GM12878 (cell line): ENCODE measurements at regions not wholly inside any gene's neighbourhood (a gene's known extent, or its start where the extent isn't known, plus 50 kb on each side); places are given as distances from the start of the nearest gene placed in this dataset.

Experiments
- ATAC-seq: fragments of 200-7000 bp; cut with Tn5 transposase; 3 replicates; pipeline ENCODE4 v1.9.1; 2020; ENCODE audit warnings: mild to moderate bottlenecking, moderate library complexity
- BruUV-seq: library from RNA; stranded (reverse); fragments of 400-500 nt; replicated peaks from 2 replicates; lab custom pipeline; 2021; lab: Mats Ljungman, UMichigan
- CTCF ChIA-PET: fragments of 300-600 bp; sonication (Branson Sonifier 250); formaldehyde crosslinking; extraction: SDS; loops from one replicate; lab custom pipeline; 2021; ENCODE audit warnings: inconsistent platforms; lab: Yijun Ruan, JAX
- POLR2A ChIA-PET: fragments of 350-600 bp; formaldehyde crosslinking; extraction: SDS; loops from one replicate; lab custom pipeline; 2021; ENCODE audit warnings: inconsistent platforms; lab: Charles Lee
- RAD21 ChIA-PET: fragments of 300-600 bp; sonication (Branson Sonifier 250); formaldehyde crosslinking; loops from one replicate; lab custom pipeline; 2023; ENCODE audit warnings: antibody characterized with exemption; ENCODE audit not compliant: unreplicated experiment; lab: Charles Lee
- SMC1A ChIA-PET: fragments of 300-600 bp; sonication (Branson Sonifier 250); formaldehyde crosslinking; loops from one replicate; lab custom pipeline; 2023; ENCODE audit not compliant: unreplicated experiment, uncharacterized antibody; lab: Charles Lee
- DNase-seq: peaks from one replicate; pipeline ENCODE4 v3.0.0-alpha.2; 2011; ENCODE audit warnings: low read depth, low spot score
- FAIRE-seq: peaks from 3 replicates; lab custom pipeline; 2011; peaks lifted over from hg19 to GRCh38; lab: Jason Lieb, UNC
- H2AFZ ChIP-seq: 2 replicates; pipeline ENCODE4 v1.6.0; 2011; ENCODE audit warnings: low read depth, low read length, control low read depth; ENCODE audit not compliant: control insufficient read depth
- H3K27ac ChIP-seq: 2 replicates; pipeline ENCODE4 v1.5.1; 2011; ENCODE audit warnings: control low read depth; ENCODE audit not compliant: control insufficient read depth, insufficient read depth
- H3K27me3 ChIP-seq, 2 experiments: replicated peaks in 1 of 2; 2 replicates each; pipeline versions ENCODE4 v1.6.0 to v1.6.1; 2011; ENCODE audit warnings: low read length in 1 of 2; ENCODE audit not compliant: control insufficient read depth in 2 of 2, insufficient read depth in 2 of 2
- H3K36me3 ChIP-seq, 2 experiments: 2 replicates each; pipeline ENCODE4 v1.5.1; 2011; ENCODE audit warnings: low read length in 1 of 2; ENCODE audit not compliant: control insufficient read depth in 2 of 2, insufficient read depth in 2 of 2
- H3K4me1 ChIP-seq: 2 replicates; pipeline ENCODE4 v1.6.1; 2011; ENCODE audit warnings: mild to moderate bottlenecking, low read length, moderate library complexity, mixed read lengths; ENCODE audit not compliant: control insufficient read depth, insufficient read depth
- H3K4me2 ChIP-seq: 2 replicates; pipeline ENCODE4 v1.6.0; 2011; ENCODE audit warnings: control low read depth; ENCODE audit not compliant: control insufficient read depth, insufficient read depth
- H3K4me3 ChIP-seq: fragments of 200-600 bp; sonication (generic); 2 replicates; pipeline ENCODE4 v1.5.1; 2016
- H3K79me2 ChIP-seq: 2 replicates; pipeline ENCODE4 v1.6.0; 2011; ENCODE audit warnings: low read length; ENCODE audit not compliant: control insufficient read depth, insufficient read depth
- H3K9ac ChIP-seq: 2 replicates; pipeline ENCODE4 v1.8.0; 2011; ENCODE audit warnings: low read length, control low read depth, mixed read lengths; ENCODE audit not compliant: control insufficient read depth, insufficient read depth
- H3K9me3 ChIP-seq: replicated peaks from 3 replicates; pipeline ENCODE4 v1.5.1; 2011; ENCODE audit warnings: mild to moderate bottlenecking, low read length; ENCODE audit not compliant: control insufficient read depth, insufficient read depth
- H4K20me1 ChIP-seq: 2 replicates; pipeline ENCODE4 v1.6.0; 2011; ENCODE audit not compliant: control insufficient read depth, insufficient read depth
- BRCA1 ChIP-seq: IDR thresholded peaks from 2 replicates; pipeline ENCODE4 v1.6.1; 2011; ENCODE audit warnings: low read depth, low read length, improper control_type of control experiment
- CHD2 ChIP-seq: IDR thresholded peaks from 2 replicates; pipeline ENCODE4 v1.6.1; 2011; ENCODE audit warnings: low read depth, low read length, improper control_type of control experiment, borderline replicate concordance
- CHD4 ChIP-seq: fragments of 200-600 bp; sonication (generic); IDR thresholded peaks from 2 replicates; pipeline ENCODE4 v1.6.1; 2016; ENCODE audit warnings: mild to moderate bottlenecking
- IKZF1 ChIP-seq: fragments of 450-650 bp; conservative IDR thresholded peaks from 2 replicates; pipeline ENCODE4 v1.6.1; 2017; ENCODE audit warnings: antibody characterized with exemption, mild to moderate bottlenecking
- JUND ChIP-seq: IDR thresholded peaks from 2 replicates; pipeline ENCODE4 v1.6.1; 2012; ENCODE audit warnings: low read depth, mild to moderate bottlenecking, low read length, improper control_type of control experiment, moderate library complexity
- MEF2A ChIP-seq: IDR thresholded peaks from 2 replicates; pipeline ENCODE4 v1.6.1; 2011; ENCODE audit warnings: low read depth, mild to moderate bottlenecking, low read length, moderate library complexity; ENCODE audit not compliant: insufficient read depth
- NR2C1 ChIP-seq: fragments of 450-650 bp; IDR thresholded peaks from 2 replicates; pipeline ENCODE4 v1.6.1; 2017; ENCODE audit warnings: antibody characterized with exemption, mild to moderate bottlenecking, moderate library complexity
- PAX8 ChIP-seq: fragments of 450-650 bp; IDR thresholded peaks from 2 replicates; pipeline ENCODE4 v1.6.1; 2017; ENCODE audit warnings: mild to moderate bottlenecking, moderate library complexity
- RCOR1 ChIP-seq: conservative IDR thresholded peaks from 2 replicates; pipeline ENCODE4 v1.6.1; 2012; ENCODE audit warnings: low read depth, low read length, improper control_type of control experiment
- RFX5 ChIP-seq: IDR thresholded peaks from 2 replicates; pipeline ENCODE4 v1.6.1; 2011; ENCODE audit warnings: low read depth, low read length, improper control_type of control experiment
- SREBF1 ChIP-seq: IDR thresholded peaks from 2 replicates; pipeline ENCODE4 v1.6.1; 2012; ENCODE audit warnings: mild to moderate bottlenecking, low read length
- TAF1 ChIP-seq: IDR thresholded peaks from 2 replicates; pipeline ENCODE4 v1.6.1; 2011; ENCODE audit warnings: mild to moderate bottlenecking, low read depth, low read length, borderline replicate concordance
- WRNIP1 ChIP-seq: IDR thresholded peaks from 2 replicates; pipeline ENCODE4 v1.6.1; 2011; ENCODE audit warnings: low read depth, low read length, improper control_type of control experiment, borderline replicate concordance
- ZBED1 ChIP-seq: IDR thresholded peaks from 2 replicates; pipeline ENCODE4 v1.6.1; 2016; ENCODE audit warnings: borderline replicate concordance
- WGBS: methylation state at CpG from one replicate; pipeline ENCODE4 v1.1.6; 2016; ENCODE audit warnings: low lambda C conversion rate; ENCODE audit not compliant: insufficient replicate concordance, insufficient coverage; ENCODE audit errors: missing lambda C conversion rate; 5-methylcytosine and 5-hydroxymethylcytosine counted together
- in situ Hi-C: fragments of 300-500 bp; cut with MboI; formaldehyde crosslinking; loops from 9 replicates; pipeline ENCODE4 v1.14.3; 2018; ENCODE audit warnings: mixed read lengths
- intact Hi-C: fragments of 100-400 bp; cut with micrococcal nuclease; formaldehyde crosslinking; loops from one replicate; pipeline ENCODE4 v1.14.2; 2022; ENCODE audit not compliant: unreplicated experiment
- TF ChIP-seq, protein P1 (sequence below): fragments of 450-650 bp; formaldehyde crosslinking; IDR thresholded peaks from 2 replicates; pipeline ENCODE4 v1.4.0; 2020; ENCODE audit warnings: mild to moderate bottlenecking, moderate library complexity
- TF ChIP-seq, protein P2 (sequence below): fragments of 450-650 bp; IDR thresholded peaks from 2 replicates; pipeline ENCODE4 v1.6.1; 2017; ENCODE audit warnings: low read depth, mild to moderate bottlenecking, moderate library complexity

DNA sequence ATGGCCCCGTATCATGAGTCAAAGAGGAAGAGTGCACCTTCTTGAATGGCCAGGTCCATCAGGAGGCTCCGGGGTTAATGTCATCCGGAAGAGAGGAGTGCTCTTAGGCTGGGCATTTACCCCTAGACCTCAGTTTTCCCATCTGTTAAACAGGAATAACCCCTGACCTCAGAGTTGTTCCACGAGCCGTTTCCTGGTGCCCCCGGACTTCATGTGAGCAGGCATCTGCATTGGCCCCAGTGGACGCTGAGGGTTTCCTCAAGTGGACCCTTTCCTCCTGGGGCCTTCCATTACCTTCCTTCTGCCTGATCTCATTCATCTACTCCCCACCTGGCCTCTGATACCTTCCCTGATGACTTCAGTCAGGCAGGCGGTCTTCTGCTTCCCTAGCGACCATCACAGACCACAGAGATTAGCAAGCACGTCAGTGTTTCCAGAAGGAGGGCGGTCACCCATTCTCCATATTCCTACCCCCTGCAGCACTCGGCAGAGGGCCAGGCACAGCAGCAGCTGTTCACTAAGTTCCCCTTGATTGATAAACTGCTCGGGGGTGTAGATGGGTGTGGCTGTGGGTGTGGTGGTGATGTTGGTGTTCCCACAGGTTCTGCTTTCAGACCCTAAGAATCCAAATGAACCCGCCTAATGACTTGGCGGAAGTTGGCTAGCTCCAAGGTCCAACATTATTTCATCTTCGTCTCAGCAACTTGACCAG, 346.6 kb upstream of the TNRC6C start (continued):
- no peak for TF ChIP-seq JUND
- TF ChIP-seq ZBED1 = no peak
- TF ChIP-seq RFX5 = no peak
- TF ChIP-seq, protein P1, sequence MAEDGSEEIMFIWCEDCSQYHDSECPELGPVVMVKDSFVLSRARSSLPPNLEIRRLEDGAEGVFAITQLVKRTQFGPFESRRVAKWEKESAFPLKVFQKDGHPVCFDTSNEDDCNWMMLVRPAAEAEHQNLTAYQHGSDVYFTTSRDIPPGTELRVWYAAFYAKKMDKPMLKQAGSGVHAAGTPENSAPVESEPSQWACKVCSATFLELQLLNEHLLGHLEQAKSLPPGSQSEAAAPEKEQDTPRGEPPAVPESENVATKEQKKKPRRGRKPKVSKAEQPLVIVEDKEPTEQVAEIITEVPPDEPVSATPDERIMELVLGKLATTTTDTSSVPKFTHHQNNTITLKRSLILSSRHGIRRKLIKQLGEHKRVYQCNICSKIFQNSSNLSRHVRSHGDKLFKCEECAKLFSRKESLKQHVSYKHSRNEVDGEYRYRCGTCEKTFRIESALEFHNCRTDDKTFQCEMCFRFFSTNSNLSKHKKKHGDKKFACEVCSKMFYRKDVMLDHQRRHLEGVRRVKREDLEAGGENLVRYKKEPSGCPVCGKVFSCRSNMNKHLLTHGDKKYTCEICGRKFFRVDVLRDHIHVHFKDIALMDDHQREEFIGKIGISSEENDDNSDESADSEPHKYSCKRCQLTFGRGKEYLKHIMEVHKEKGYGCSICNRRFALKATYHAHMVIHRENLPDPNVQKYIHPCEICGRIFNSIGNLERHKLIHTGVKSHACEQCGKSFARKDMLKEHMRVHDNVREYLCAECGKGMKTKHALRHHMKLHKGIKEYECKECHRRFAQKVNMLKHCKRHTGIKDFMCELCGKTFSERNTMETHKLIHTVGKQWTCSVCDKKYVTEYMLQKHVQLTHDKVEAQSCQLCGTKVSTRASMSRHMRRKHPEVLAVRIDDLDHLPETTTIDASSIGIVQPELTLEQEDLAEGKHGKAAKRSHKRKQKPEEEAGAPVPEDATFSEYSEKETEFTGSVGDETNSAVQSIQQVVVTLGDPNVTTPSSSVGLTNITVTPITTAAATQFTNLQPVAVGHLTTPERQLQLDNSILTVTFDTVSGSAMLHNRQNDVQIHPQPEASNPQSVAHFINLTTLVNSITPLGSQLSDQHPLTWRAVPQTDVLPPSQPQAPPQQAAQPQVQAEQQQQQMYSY (CRISPR knock-in tag) = no peak
- TF ChIP-seq TAF1 = no peak
- no peak for TF ChIP-seq MEF2A
- TF ChIP-seq, all 136 proteins: peak for 0

DNA sequence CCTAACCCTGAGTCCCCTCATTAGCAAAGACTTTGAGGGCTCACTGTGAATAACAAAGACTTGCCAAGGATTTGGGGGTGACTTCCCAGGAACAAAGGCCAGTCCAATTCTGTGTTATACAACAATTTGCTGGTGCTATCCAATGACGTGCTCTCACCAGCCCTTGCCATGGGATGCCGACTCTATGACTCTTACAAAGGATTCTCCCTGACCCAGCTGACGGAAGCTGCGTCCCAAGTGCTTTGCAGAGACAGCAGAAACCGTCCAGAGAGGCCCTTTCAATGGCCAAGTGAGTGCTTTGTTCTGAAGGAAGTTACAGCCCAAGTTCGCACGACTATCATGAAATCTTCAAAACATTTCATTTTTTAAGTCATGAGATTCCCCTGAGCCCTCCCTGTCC, 345.3 kb upstream of the TNRC6C start:
- peaks cover 2% of the 10 kb centered on the region; the same call in 2 of the 3 replicates for H3K9me3 ChIP-seq
- no peak overlapping the region for H2AFZ ChIP-seq
- in situ Hi-C loops (no loop called here), intact Hi-C loops (no loop called here)
- DNase-seq (no peak), ATAC-seq (no peak), FAIRE-seq (no peak)
- 42% methylated on average over 7 of the region's 7 CpGs for WGBS
- POLR2A ChIA-PET = interaction anchor here (0.6 kb wide), 1 partner anchor 891 kb away, joined by 3 read pairs; no protein-coding TSS in a partner anchor
- RAD21 ChIA-PET = no interaction called here
- H4K20me1 ChIP-seq = no peaks in the 10 kb centered on the region
- no peaks in the 10 kb centered on the region for H3K79me2 ChIP-seq
- H3K27ac ChIP-seq = no peak overlapping the region
- H3K27me3 ChIP-seq = no peaks in the 10 kb centered on the region; a peak in 1 of 4 replicates
- no peak overlapping the region for H3K4me3 ChIP-seq
- no peak overlapping the region for H3K9ac ChIP-seq
- H3K36me3 ChIP-seq = no peaks in the 10 kb centered on the region
- CTCF ChIA-PET = no interaction called here
- no peak for TF ChIP-seq BRCA1
- TF ChIP-seq CHD2 = no peak
- no peak for TF ChIP-seq WRNIP1
- no peak for TF ChIP-seq NR2C1
- TF ChIP-seq CHD4 = no peak
- no peak for TF ChIP-seq RCOR1
- TF ChIP-seq IKZF1 = no peak
- no peak for TF ChIP-seq SREBF1
- no peak for TF ChIP-seq PAX8
- TF ChIP-seq, protein P2, sequence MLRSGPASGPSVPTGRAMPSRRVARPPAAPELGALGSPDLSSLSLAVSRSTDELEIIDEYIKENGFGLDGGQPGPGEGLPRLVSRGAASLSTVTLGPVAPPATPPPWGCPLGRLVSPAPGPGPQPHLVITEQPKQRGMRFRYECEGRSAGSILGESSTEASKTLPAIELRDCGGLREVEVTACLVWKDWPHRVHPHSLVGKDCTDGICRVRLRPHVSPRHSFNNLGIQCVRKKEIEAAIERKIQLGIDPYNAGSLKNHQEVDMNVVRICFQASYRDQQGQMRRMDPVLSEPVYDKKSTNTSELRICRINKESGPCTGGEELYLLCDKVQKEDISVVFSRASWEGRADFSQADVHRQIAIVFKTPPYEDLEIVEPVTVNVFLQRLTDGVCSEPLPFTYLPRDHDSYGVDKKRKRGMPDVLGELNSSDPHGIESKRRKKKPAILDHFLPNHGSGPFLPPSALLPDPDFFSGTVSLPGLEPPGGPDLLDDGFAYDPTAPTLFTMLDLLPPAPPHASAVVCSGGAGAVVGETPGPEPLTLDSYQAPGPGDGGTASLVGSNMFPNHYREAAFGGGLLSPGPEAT = no peak
- TF ChIP-seq, all 136 proteins: peak for 0
- no peak overlapping the region for H3K4me2 ChIP-seq
- BruUV-seq = no TSS peak
- H3K4me1 ChIP-seq = peaks cover 7% of the 10 kb centered on the region
- SMC1A ChIA-PET = no interaction called here
